ENCODE measurements at regions not wholly inside any gene's neighbourhood (a gene's known extent, or its start where the extent isn't known, plus 50 kb on each side); places are given as distances from the start of the nearest gene placed in this dataset.

DNA sequence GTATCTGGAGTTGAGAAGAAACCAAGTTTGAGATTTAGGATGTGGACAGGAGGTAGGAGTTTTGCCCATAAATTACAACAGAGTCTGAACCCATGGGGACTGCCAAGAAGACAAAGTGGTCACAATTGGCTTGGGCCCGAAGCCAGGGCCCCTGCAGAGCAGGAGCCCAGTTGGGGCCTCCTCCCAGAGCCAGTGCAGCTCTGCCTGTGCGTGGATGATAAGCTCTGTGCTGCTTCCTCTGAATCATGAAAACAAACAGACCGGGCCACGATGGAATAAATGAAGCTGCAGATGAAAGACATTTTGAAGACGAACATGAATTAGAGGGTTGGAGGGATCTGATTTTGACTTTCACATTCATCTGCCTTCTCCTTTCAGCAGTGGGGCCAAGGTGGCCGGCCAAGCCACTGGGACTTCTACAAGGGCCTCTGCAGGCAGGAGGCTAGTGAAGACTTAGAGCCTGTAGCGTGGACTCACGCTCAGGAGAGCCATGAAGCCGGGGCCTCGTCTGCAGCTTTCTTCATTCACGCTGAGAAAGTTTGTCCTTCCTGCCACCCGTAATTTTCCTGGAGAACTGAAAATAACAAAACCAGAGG is 156.8 kb upstream of the LYZL1 start:
- no TSS peak for BruUV-seq (replicated peaks)
- ATAC-seq (no peak), DNase-seq (ENCODE audit: low read depth, low spot score) (no peak)
- in situ Hi-C loops (cut with HindIII; ENCODE audit: low pct_unique_long_range_greater_than_20kb, low sequenced_read_pairs): no loop called here
- intact Hi-C loops (cut with micrococcal nuclease; ENCODE audit: unreplicated experiment): loop anchor here (5.0 kb wide), 3 partner anchors 170 to 470 kb away; partner anchors contain the start of gene BAMBI
- no peak for TF ChIP-seq CTCF (IDR thresholded peaks at IDR 0.05)
- TF ChIP-seq, protein P1, sequence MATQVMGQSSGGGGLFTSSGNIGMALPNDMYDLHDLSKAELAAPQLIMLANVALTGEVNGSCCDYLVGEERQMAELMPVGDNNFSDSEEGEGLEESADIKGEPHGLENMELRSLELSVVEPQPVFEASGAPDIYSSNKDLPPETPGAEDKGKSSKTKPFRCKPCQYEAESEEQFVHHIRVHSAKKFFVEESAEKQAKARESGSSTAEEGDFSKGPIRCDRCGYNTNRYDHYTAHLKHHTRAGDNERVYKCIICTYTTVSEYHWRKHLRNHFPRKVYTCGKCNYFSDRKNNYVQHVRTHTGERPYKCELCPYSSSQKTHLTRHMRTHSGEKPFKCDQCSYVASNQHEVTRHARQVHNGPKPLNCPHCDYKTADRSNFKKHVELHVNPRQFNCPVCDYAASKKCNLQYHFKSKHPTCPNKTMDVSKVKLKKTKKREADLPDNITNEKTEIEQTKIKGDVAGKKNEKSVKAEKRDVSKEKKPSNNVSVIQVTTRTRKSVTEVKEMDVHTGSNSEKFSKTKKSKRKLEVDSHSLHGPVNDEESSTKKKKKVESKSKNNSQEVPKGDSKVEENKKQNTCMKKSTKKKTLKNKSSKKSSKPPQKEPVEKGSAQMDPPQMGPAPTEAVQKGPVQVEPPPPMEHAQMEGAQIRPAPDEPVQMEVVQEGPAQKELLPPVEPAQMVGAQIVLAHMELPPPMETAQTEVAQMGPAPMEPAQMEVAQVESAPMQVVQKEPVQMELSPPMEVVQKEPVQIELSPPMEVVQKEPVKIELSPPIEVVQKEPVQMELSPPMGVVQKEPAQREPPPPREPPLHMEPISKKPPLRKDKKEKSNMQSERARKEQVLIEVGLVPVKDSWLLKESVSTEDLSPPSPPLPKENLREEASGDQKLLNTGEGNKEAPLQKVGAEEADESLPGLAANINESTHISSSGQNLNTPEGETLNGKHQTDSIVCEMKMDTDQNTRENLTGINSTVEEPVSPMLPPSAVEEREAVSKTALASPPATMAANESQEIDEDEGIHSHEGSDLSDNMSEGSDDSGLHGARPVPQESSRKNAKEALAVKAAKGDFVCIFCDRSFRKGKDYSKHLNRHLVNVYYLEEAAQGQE (IDR thresholded peaks at IDR 0.05; ENCODE audit: insufficient read depth in 1 of 2, low read depth in 2 of 2, low read length in 1 of 2): no peak
- no peak for TF ChIP-seq SIN3A (IDR thresholded peaks at IDR 0.05; ENCODE audit: borderline replicate concordance, insufficient read depth, low read depth, low read length)
- TF ChIP-seq TCF7L2 (IDR thresholded peaks at IDR 0.05; ENCODE audit: low read depth, low read length): no peak
- no peak for TF ChIP-seq POLR2AphosphoS5 (IDR thresholded peaks at IDR 0.05; ENCODE audit: low read depth, low read length)
- Histone ChIP-seq H3K27me3 (ENCODE audit: control insufficient read depth, insufficient read depth, low read length) (peaks cover 3% of the 10 kb centered on the region; the same call in 1 of the 2 replicates), H3K27ac (ENCODE audit: low read length) (peak overlapping the region; percentile 29; the same call in 1 of the 2 replicates), H3K4me3 (ENCODE audit: low read depth in 2 of 2, low read length in 2 of 2) (no peak overlapping the region), H3K4me1 (ENCODE audit: control insufficient read depth, insufficient read depth, low read length) (no peaks in the 10 kb centered on the region), H3K36me3 (ENCODE audit: control insufficient read depth, insufficient read depth, low read length) (no peaks in the 10 kb centered on the region), H3K9me3 (ENCODE audit: control insufficient read depth, insufficient read depth, low read depth, low read length) (no peaks in the 10 kb centered on the region)
- ChIA-PET CTCF (interaction anchor here (0.9 kb wide), 1 partner anchor 162 kb away, joined by 3 read pairs; no protein-coding TSS in a partner anchor), POLR2A (no interaction called here)

DNA sequence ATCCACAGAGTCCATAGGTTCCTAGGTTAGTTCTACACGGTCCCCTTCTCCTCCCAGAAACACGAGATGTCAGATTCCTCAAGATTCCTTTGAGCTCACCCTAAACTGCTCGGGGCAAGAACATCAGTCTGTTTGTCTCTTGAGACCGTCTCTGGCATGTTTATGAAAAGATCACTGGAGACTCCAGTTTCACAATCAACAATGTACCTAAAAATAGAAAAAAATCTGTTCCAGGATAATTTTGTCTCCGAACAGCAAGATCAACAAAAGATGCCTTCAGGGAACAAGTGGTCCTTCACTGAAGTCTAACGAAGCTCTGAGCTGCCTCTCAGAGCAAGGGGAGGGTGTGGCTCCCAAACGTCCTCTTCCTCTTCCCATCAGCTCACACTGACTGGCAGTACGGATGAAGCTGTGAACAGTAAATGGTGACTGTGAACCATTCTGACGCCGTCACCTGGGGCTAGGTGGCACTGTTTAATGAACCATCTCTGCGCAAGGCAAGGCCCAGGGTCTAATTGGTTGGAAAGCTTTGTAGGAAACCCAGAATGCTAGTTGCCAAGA is 156.2 kb upstream of the LYZL1 start:
- no peaks in the 10 kb centered on the region for H3K9me3 ChIP-seq (ENCODE audit: control insufficient read depth, insufficient read depth, low read depth, low read length)
- no peak for DNase-seq (ENCODE audit: low read depth, low spot score)
- no peak overlapping the region for H3K4me3 ChIP-seq (ENCODE audit: low read depth in 2 of 2, low read length in 2 of 2)
- TF ChIP-seq TCF7L2 (IDR thresholded peaks at IDR 0.05; ENCODE audit: low read depth, low read length) (no peak), CTCF (IDR thresholded peaks at IDR 0.05) (peak; percentile 10; the same call in 1 of the 2 replicates), POLR2AphosphoS5 (IDR thresholded peaks at IDR 0.05; ENCODE audit: low read depth, low read length) (no peak), SIN3A (IDR thresholded peaks at IDR 0.05; ENCODE audit: borderline replicate concordance, insufficient read depth, low read depth, low read length) (no peak)
- TF ChIP-seq, protein P1 (IDR thresholded peaks at IDR 0.05; ENCODE audit: insufficient read depth in 1 of 2, low read depth in 2 of 2, low read length in 1 of 2): no peak
- H3K27me3 ChIP-seq (ENCODE audit: control insufficient read depth, insufficient read depth, low read length): peaks cover 3% of the 10 kb centered on the region; the same call in 1 of the 2 replicates
- CTCF ChIA-PET: interaction anchor here (0.9 kb wide), 1 partner anchor 162 kb away, joined by 3 read pairs; no protein-coding TSS in a partner anchor
- no peaks in the 10 kb centered on the region for H3K36me3 ChIP-seq (ENCODE audit: control insufficient read depth, insufficient read depth, low read length)
- no peak overlapping the region; the same call in 1 of the 2 replicates for H3K27ac ChIP-seq (ENCODE audit: low read length)
- no TSS peak for BruUV-seq (replicated peaks)
- intact Hi-C loops (cut with micrococcal nuclease; ENCODE audit: unreplicated experiment) (loop anchor here (5.0 kb wide), 3 partner anchors 170 to 470 kb away; partner anchors contain the start of gene BAMBI), in situ Hi-C loops (cut with HindIII; ENCODE audit: low pct_unique_long_range_greater_than_20kb, low sequenced_read_pairs) (no loop called here)
- no peaks in the 10 kb centered on the region for H3K4me1 ChIP-seq (ENCODE audit: control insufficient read depth, insufficient read depth, low read length)
- POLR2A ChIA-PET: no interaction called here
- no peak for ATAC-seq

All from Panc1 (cell line).